NCI-H2196 (cell line): ENCODE measurements at regions not wholly inside any gene's neighbourhood (a gene's known extent, or its start where the extent isn't known, plus 50 kb on each side); places are given as distances from the start of the nearest gene placed in this dataset.
A peak's percentile ranks its signal among the peaks of the same experiment; 100 is the strongest.

Experiments
- DNase-seq: peaks from one replicate; lab custom pipeline; 2025; ENCODE audit not compliant: unreplicated experiment; lab: John Stamatoyannopoulos, UW

- no peak for DNase-seq
These were observed 62.0 kb downstream of the SUCNR1 start for GRCh38 chr3:151935446-151935845.

- no peak for DNase-seq
These were observed 67.0 kb downstream of the SUCNR1 start for GRCh38 chr3:151940481-151940880.

- DNase-seq, result no peak
These were observed 70.1 kb downstream of the SUCNR1 start for GRCh38 chr3:151943539-151943938.

GRCh38 chr3:151944356-151944755 lies 70.9 kb downstream of the SUCNR1 start:
- DNase-seq, result no peak

- no peak for DNase-seq
These were observed 73.2 kb downstream of the SUCNR1 start for GRCh38 chr3:151946606-151947005.

GRCh38 chr3:151949706-151950105 lies 76.3 kb downstream of the SUCNR1 start:
- no peak for DNase-seq

- no peak for DNase-seq
These were observed 81.9 kb downstream of the SUCNR1 start for GRCh38 chr3:151955356-151955755.

- DNase-seq, result no peak
These were observed 87.6 kb downstream of the SUCNR1 start for GRCh38 chr3:151960961-151961580.

GRCh38 chr3:151962352-151962751 lies 88.9 kb downstream of the SUCNR1 start:
- DNase-seq, result no peak

- DNase-seq, result no peak
These were observed 89.5 kb downstream of the SUCNR1 start for GRCh38 chr3:151962912-151963311.

- DNase-seq, result no peak
These were observed 91.3 kb downstream of the SUCNR1 start for GRCh38 chr3:151964743-151965142.

GRCh38 chr3:151969026-151969642 lies 95.7 kb downstream of the SUCNR1 start:
- no peak for DNase-seq

- DNase-seq, result peak; percentile 60
These were observed 98.6 kb downstream of the SUCNR1 start for GRCh38 chr3:151971814-151972579.

- DNase-seq, result no peak
These were observed 100.6 kb downstream of the SUCNR1 start for GRCh38 chr3:151974067-151974466.

- no peak for DNase-seq
These were observed 103.0 kb downstream of the SUCNR1 start for GRCh38 chr3:151976211-151977050.

GRCh38 chr3:151979906-151980305 lies 106.5 kb downstream of the SUCNR1 start:
- DNase-seq, result no peak

GRCh38 chr3:151983538-151983937 lies 110.1 kb downstream of the SUCNR1 start:
- DNase-seq, result no peak

- DNase-seq, result no peak
These were observed 112.5 kb downstream of the SUCNR1 start for GRCh38 chr3:151985787-151986430.

GRCh38 chr3:151987893-151988292 lies 114.5 kb downstream of the SUCNR1 start:
- DNase-seq, result no peak

GRCh38 chr3:151989621-151990020 lies 116.2 kb downstream of the SUCNR1 start:
- no peak for DNase-seq
